SK-N-MC (cell line): ENCODE measurements at regions not wholly inside any gene's neighbourhood (a gene's known extent, or its start where the extent isn't known, plus 50 kb on each side); places are given as distances from the start of the nearest gene placed in this dataset.

Source experiments
- DNase-seq: peaks from one replicate; pipeline ENCODE4 v3.0.0-alpha.2; 2011; ENCODE audit warnings: low read depth, low spot score
- H3K27ac ChIP-seq: fragments of 200-600 bp; sonication (generic); 2 replicates; pipeline ENCODE4 v1.5.1; 2016; ENCODE audit warnings: mixed run types
- H3K36me3 ChIP-seq: fragments of 200-600 bp; sonication (generic); 2 replicates; pipeline ENCODE4 v1.6.1; 2017; ENCODE audit warnings: antibody characterized with exemption, low read length, mixed read lengths; ENCODE audit not compliant: insufficient read depth
- H3K4me3 ChIP-seq: fragments of 200-600 bp; sonication (generic); 2 replicates; pipeline ENCODE4 v1.5.1; 2016
- H3K9ac ChIP-seq: fragments of 200-600 bp; sonication (generic); 2 replicates; pipeline ENCODE4 v1.8.0; 2017; ENCODE audit warnings: mixed run types, mixed read lengths; ENCODE audit not compliant: insufficient read length
- H3K9me3 ChIP-seq: fragments of 200-600 bp; sonication (generic); 2 replicates; pipeline ENCODE4 v1.6.1; 2017; ENCODE audit warnings: low read depth, mild to moderate bottlenecking, antibody characterized with exemption, low read length, moderate library complexity, mixed read lengths
- EZH2 ChIP-seq: fragments of 200-600 bp; sonication (generic); IDR thresholded peaks from one replicate; pipeline ENCODE4 v1.6.1; 2017; ENCODE audit warnings: antibody characterized with exemption
- FOXP2 ChIP-seq: optimal IDR thresholded peaks from 2 replicates; pipeline ENCODE3; 2011; ENCODE audit warnings: mild to moderate bottlenecking, moderate library complexity; ENCODE audit not compliant: insufficient read depth; ENCODE audit errors: extremely low read length, control extremely low read depth
- POLR2AphosphoS5 ChIP-seq: IDR thresholded peaks from 2 replicates; pipeline ENCODE4 v1.6.1; 2012; ENCODE audit warnings: mild to moderate bottlenecking, low read depth, low read length, borderline replicate concordance

DNA sequence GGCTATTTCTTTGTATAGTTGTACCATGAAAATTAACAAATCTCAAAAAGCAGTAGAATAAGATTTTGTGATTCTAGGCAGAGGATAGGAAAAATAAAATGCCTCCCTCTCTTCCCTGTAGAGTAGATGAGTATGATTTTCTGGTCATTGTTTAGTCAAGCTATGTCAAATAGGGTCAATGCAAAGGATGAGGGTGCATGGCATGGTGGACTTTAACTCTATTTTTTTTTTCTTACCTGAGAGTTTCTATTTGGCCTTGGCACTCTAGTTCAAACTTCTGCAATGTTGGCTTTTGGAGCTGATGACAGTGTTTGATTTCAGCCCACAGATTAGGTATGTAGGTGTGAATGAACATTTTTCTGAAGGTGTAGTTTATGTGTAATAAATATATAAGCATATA, 224.5 kb downstream of the TRIB2 start:
- Histone ChIP-seq H3K36me3 (no peaks in the 10 kb centered on the region), H3K9ac (no peak overlapping the region), H3K4me3 (no peak overlapping the region), H3K27ac (no peak overlapping the region), H3K9me3 (no peaks in the 10 kb centered on the region)
- TF ChIP-seq FOXP2 (no peak), POLR2AphosphoS5 (no peak), EZH2 (no peak)
- no peak for DNase-seq

DNA sequence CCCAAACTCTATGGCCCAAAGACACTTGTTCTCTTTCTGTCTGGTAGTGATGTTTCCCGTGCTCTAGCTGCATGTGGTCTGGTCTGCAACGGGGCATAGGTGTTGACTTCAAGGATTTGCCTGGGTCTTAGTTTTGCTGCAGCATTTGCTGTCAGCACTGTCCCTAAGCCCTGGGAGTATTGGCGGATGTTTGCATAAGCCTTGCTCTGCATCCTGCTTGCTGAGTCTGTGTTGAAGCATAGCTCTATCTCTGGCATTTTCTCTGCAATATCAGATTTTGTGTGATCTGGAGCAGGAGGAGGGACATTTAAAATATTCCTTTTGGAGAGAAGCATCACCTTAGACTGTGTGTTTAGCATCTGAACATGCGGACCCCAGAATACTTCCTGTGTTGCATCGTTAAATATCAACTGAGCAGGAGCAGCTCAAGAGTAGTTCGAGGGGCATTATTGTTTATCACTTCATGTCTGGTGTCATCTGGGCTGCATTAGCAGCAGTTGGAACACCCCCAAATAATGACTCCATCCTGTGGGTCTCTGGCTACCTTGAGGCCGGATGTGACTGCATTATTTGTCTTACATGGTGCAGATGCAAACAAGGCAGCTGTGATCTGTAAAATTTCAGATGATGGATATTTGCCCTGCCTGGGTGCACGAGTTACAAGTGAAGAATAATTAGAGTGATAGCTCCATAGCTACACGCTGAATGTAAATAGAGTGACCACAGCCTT, 231.7 kb downstream of the TRIB2 start:
- TF ChIP-seq POLR2AphosphoS5 = no peak
- no peak for DNase-seq
- H3K36me3 ChIP-seq = no peaks in the 10 kb centered on the region
- H3K9me3 ChIP-seq = no peaks in the 10 kb centered on the region
- H3K9ac ChIP-seq = no peak overlapping the region
- H3K4me3 ChIP-seq = no peak overlapping the region
- H3K27ac ChIP-seq = no peak overlapping the region

DNA sequence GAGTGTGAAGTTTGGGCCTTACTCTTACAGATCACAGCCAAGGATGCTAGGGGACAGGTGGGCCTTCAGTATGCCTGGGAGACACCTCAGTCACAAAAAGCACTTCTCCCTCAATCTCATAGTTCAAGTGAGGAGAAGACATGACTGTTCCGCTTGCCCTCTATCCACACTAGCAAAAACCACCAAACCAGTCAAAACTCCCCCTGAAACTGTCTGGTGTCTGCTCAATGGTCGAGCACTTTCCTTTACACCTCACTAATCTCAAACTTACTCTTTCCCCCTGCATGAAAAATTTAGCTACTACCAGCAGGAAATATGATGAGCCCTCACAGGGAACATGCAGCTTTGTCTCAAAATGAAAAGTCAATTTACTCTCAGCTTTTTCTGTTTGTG, 232.2 kb downstream of the TRIB2 start:
- no peak for TF ChIP-seq EZH2
- TF ChIP-seq FOXP2 = no peak
- TF ChIP-seq POLR2AphosphoS5 = no peak

DNA sequence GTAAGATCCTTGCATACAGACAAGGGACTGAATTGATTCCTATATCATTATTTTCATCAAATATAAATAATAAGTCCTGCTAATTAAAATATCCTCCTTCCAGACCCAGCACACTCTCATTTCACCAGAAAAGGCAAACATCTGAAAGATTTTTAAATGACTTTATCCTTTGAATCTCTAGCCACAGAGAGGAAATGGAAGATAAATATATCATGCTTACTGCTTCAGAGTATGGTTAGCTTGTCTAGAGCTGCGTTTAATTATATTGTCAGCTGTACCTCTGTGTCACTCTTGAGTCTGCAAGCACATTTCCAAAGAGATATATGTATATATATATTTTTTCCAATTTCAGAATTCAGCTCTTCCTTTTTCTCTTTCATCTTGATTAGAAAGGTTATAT, 232.7 kb downstream of the TRIB2 start:
- TF ChIP-seq POLR2AphosphoS5 (no peak), EZH2 (no peak), FOXP2 (no peak)
- no peaks in the 10 kb centered on the region for H3K9me3 ChIP-seq
- H3K27ac ChIP-seq = no peak overlapping the region
- no peak overlapping the region for H3K4me3 ChIP-seq
- no peak overlapping the region for H3K9ac ChIP-seq
- no peak for DNase-seq
- H3K36me3 ChIP-seq = no peaks in the 10 kb centered on the region

More for the DNA sequence above, 232.2 kb downstream of the TRIB2 start:
- Histone ChIP-seq H3K27ac (no peak overlapping the region), H3K9ac (no peak overlapping the region), H3K36me3 (no peaks in the 10 kb centered on the region), H3K4me3 (no peak overlapping the region), H3K9me3 (no peaks in the 10 kb centered on the region)
- DNase-seq = no peak

DNA sequence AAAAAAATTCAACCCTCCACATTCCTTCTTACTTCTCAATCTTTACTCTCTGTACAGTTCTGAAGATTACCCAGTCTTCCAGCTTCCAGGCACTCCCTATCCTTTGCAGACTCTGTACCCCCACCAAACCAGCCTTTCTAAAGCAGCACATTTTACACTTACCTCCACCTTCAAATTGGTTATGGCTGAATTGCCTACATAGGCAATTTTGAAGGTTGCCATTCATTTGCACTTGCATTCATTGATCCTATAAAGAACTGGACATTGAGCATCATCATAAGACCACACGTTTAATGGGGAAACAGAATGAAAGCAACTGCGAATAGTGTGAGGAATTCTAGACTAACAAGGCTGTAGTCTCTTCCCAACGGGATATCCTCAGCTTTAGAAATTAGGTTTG, 233.4 kb downstream of the TRIB2 start:
- H3K9ac ChIP-seq = no peak overlapping the region
- H3K27ac ChIP-seq = no peak overlapping the region
- H3K9me3 ChIP-seq = no peaks in the 10 kb centered on the region; the same call in 1 of the 2 replicates
- DNase-seq = no peak
- H3K4me3 ChIP-seq = no peak overlapping the region
- no peaks in the 10 kb centered on the region for H3K36me3 ChIP-seq
- TF ChIP-seq POLR2AphosphoS5 = no peak
- TF ChIP-seq FOXP2 = no peak
- no peak for TF ChIP-seq EZH2

DNA sequence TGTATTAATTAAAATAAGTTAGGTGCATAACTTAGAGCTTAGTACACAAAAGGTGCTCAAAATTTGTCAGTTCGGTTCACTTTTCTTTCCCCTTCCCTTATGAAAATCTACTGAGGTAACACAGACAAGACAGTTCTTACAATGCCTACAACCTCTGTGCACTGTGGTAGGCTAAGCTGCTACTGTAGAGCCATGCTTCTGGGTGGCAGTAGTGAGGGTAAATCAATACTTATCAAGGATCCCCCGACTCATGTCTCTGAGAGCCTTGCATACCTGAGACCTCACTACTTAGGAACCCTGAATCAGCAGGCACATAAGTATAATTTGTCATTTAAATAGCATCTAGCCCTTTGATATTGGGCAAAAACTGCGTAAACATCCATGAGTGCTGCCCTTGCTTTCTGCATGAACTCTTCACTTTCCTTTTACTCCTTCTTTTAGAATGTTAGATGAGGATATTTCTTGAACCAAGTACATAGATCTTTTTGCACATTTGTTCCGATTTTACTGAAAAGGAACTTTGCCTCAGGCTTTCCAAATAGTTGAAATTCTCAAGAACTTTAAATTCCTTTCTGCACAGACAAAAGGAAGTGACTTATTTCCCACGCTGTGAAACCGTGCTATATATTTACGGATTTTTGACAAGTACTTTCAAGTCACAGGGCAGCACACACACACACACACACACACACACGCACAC, 234.4 kb downstream of the TRIB2 start:
- Histone ChIP-seq H3K9me3 (no peaks in the 10 kb centered on the region; the same call in 1 of the 2 replicates), H3K4me3 (0 out of 2 replicates have a peak overlapping the region, but pooled peaks have one; percentile 10), H3K9ac (no peak overlapping the region), H3K36me3 (no peaks in the 10 kb centered on the region), H3K27ac (no peak overlapping the region)
- TF ChIP-seq POLR2AphosphoS5 (no peak), EZH2 (no peak), FOXP2 (no peak)
- peak; percentile 80 for DNase-seq

DNA sequence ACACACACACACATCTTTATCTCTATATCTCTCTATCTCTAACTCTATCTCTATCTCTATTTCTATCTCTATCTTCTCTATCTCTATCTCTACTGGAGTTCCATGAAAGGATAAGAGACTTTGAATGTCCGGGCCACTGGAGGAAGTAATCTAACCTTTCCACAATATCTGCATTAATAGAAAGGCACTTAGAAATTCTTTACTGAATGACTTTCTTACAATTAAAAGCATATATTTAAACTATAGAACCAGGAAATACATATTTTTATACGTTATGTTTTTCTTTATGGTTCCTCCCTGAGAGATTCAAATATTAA, 234.9 kb downstream of the TRIB2 start:
- Histone ChIP-seq H3K9ac (no peak overlapping the region), H3K36me3 (no peaks in the 10 kb centered on the region), H3K27ac (no peak overlapping the region), H3K9me3 (no peaks in the 10 kb centered on the region; the same call in 1 of the 2 replicates), H3K4me3 (0 out of 2 replicates have a peak overlapping the region, but pooled peaks have one; percentile 10)
- no peak for TF ChIP-seq POLR2AphosphoS5
- TF ChIP-seq EZH2 = no peak
- no peak for TF ChIP-seq FOXP2
- DNase-seq = no peak

DNA sequence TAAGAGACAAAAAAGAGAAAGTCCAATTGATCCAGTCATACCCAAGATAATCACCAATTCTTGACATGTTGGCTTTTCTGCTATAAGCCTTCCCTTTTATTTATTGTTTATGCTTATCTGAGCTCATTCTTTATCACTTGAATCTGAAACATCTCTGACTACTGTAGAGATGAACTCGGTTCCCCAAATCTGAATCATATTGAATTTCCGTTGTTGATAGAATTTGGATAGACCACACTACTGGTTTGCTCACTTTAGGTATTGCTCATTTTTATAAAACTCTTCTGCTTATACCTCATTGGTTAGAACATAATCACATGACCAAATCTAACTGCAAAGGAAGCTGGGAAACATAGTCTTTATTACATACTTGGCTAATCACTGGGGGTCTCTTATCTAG, 236.9 kb downstream of the TRIB2 start:
- DNase-seq = no peak

DNA sequence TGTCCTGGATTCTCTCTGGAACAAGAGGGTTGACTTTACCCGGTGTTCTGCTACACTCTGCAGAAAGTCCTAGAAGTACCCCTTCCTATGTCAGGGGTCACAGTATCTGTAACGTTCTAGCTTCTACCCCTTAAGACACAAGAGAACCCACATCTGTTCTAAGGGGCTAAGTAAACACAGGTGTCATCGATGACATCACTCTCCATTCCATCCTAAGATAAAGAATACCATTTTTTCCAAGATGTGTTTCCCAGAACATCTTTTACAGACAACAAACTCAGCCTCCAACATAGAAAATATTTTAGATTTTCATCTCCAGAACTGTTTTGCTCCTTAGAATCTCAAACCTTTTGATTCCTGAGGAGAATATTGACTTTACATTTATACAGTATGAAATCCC, 239.1 kb downstream of the TRIB2 start:
- no peak for TF ChIP-seq POLR2AphosphoS5
- no peak for TF ChIP-seq EZH2
- no peak for TF ChIP-seq FOXP2

More for the DNA sequence above, 236.9 kb downstream of the TRIB2 start:
- no peaks in the 10 kb centered on the region; the same call in 1 of the 2 replicates for H3K9me3 ChIP-seq
- TF ChIP-seq POLR2AphosphoS5 (no peak), FOXP2 (no peak), EZH2 (no peak)
- no peak overlapping the region for H3K4me3 ChIP-seq
- H3K9ac ChIP-seq = no peak overlapping the region
- no peak overlapping the region for H3K27ac ChIP-seq
- no peaks in the 10 kb centered on the region for H3K36me3 ChIP-seq

More for the DNA sequence above, 239.1 kb downstream of the TRIB2 start:
- Histone ChIP-seq H3K4me3 (no peak overlapping the region), H3K27ac (no peak overlapping the region), H3K36me3 (no peaks in the 10 kb centered on the region), H3K9me3 (no peaks in the 10 kb centered on the region; the same call in 1 of the 2 replicates), H3K9ac (no peak overlapping the region)
- no peak for DNase-seq
